Lower leg skin (tissue), 3 donors: ENCODE measurements at regions not wholly inside any gene's neighbourhood (a gene's known extent, or its start where the extent isn't known, plus 50 kb on each side); places are given as distances from the start of the nearest gene placed in this dataset.

Experiments used
- CTCF ChIP-seq, 3 donors: fragments of 450-650 bp; IDR thresholded peaks; one replicate each; pipeline ENCODE4 v1.5.1; 2016; ENCODE audit warnings: antibody characterized with exemption in 3 of 3, mild to moderate bottlenecking in 3 of 3, moderate library complexity in 2 of 3
- POLR2A ChIP-seq, 2 donors: fragments of 450-650 bp; IDR thresholded peaks; one replicate each; pipeline ENCODE4 v1.6.1; 2016 to 2017; ENCODE audit warnings: antibody characterized with exemption in 2 of 2, mild to moderate bottlenecking in 1 of 2, moderate library complexity in 1 of 2

- TF ChIP-seq POLR2A (IDR thresholded peaks at IDR 0.05): no peak
- no peak for TF ChIP-seq CTCF (IDR thresholded peaks at IDR 0.05)
Measured at GRCh38 chr4:145283909-145284308, 103.5 kb upstream of the OTUD4 start.
